WERI-Rb-1 (cell line): ENCODE measurements at regions not wholly inside any gene's neighbourhood (a gene's known extent, or its start where the extent isn't known, plus 50 kb on each side); places are given as distances from the start of the nearest gene placed in this dataset.

Experiments
- DNase-seq: peaks from one replicate; pipeline ENCODE4 v3.0.0-alpha.2; 2020
- H3K27ac ChIP-seq: fragments of 250-450 bp; sonication (Bioruptor Pico); 2 replicates; pipeline ENCODE4 v1.5.1; 2020; ENCODE audit warnings: mild to moderate bottlenecking, moderate library complexity
- H3K27me3 ChIP-seq: fragments of 250-450 bp; sonication (Bioruptor Pico); 2 replicates; pipeline ENCODE4 v1.5.1; 2021; ENCODE audit warnings: mild to moderate bottlenecking, low read depth, moderate library complexity; ENCODE audit not compliant: insufficient read depth, severe bottlenecking
- H3K36me3 ChIP-seq: fragments of 250-450 bp; sonication (Bioruptor Pico); 2 replicates; pipeline ENCODE4 v1.5.1; 2020; ENCODE audit warnings: mild to moderate bottlenecking, moderate library complexity
- H3K4me3 ChIP-seq: 2 replicates; pipeline ENCODE4 v1.5.1; 2011; ENCODE audit warnings: low read depth, mild to moderate bottlenecking, control low read depth, low read length
- H3K9me3 ChIP-seq: fragments of 250-450 bp; sonication (Bioruptor Pico); 2 replicates; pipeline ENCODE4 v1.5.1; 2021; ENCODE audit warnings: mild to moderate bottlenecking, moderate library complexity; ENCODE audit not compliant: severe bottlenecking
- TF ChIP-seq, protein P1 (sequence below): IDR thresholded peaks from 2 replicates; pipeline ENCODE4 v1.5.1; 2011; ENCODE audit warnings: low read depth, mild to moderate bottlenecking, control low read depth, inconsistent platforms, low read length

DNA sequence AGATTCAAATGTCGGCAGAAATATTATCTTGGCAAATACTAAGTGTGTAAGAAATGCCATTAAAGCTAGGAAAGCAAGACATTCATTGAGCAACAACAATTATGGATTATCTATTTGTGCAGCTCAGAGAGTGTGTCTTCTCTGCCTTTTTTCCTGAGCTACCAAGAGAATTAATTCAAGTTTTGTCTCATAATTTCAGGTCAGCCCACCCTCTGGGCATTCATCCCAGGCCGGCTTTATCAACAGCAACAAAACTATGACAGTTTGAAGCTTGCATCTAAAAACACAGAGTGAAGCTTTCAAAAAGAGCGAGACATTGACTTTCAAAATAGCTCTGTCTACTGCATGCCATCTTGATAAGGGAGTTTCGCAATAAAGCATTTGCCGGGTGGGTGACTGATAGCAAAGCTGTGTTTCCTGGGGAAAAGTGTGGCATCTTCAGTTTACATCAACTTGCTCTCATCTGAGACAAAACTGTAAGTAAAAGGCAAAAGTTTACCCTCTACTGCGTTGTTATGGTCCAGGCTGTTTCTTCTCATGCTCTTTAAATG lies 182.4 kb downstream of the IRX1 start:
- TF ChIP-seq, protein P1, sequence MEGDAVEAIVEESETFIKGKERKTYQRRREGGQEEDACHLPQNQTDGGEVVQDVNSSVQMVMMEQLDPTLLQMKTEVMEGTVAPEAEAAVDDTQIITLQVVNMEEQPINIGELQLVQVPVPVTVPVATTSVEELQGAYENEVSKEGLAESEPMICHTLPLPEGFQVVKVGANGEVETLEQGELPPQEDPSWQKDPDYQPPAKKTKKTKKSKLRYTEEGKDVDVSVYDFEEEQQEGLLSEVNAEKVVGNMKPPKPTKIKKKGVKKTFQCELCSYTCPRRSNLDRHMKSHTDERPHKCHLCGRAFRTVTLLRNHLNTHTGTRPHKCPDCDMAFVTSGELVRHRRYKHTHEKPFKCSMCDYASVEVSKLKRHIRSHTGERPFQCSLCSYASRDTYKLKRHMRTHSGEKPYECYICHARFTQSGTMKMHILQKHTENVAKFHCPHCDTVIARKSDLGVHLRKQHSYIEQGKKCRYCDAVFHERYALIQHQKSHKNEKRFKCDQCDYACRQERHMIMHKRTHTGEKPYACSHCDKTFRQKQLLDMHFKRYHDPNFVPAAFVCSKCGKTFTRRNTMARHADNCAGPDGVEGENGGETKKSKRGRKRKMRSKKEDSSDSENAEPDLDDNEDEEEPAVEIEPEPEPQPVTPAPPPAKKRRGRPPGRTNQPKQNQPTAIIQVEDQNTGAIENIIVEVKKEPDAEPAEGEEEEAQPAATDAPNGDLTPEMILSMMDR, result no peak
- H3K36me3 ChIP-seq, result no peaks in the 10 kb centered on the region

DNA sequence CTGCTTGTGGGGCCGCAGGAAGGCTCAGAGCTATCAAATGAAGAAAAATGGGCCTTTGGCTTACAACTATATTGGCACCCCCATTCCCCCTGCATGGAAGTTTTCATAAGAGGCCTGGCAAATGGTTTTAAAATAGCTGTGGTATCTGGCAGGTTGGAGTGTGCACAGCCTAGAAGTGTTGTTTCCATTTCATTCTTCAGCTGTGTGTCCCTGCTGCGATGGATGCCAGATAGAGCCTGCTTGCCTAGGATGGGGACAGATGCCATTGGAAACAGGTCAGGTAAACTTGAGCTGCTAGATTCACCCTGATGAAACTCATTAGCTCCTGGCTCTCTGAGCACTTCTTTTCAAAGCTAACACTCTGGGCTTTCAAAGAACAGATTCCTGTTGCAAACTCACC lies 183.3 kb downstream of the IRX1 start:
- TF ChIP-seq, protein P1, result no peak
- H3K36me3 ChIP-seq, result no peaks in the 10 kb centered on the region
- no peak for DNase-seq
- H3K27me3 ChIP-seq, result peaks cover 50% of the 10 kb centered on the region
- no peaks in the 10 kb centered on the region for H3K9me3 ChIP-seq
- H3K27ac ChIP-seq, result no peak overlapping the region
- no peak overlapping the region for H3K4me3 ChIP-seq

More for the DNA sequence above, 182.4 kb downstream of the IRX1 start:
- Histone ChIP-seq H3K9me3 (no peaks in the 10 kb centered on the region), H3K27ac (no peak overlapping the region), H3K27me3 (peaks cover 41% of the 10 kb centered on the region), H3K4me3 (no peak overlapping the region)
- no peak for DNase-seq

DNA sequence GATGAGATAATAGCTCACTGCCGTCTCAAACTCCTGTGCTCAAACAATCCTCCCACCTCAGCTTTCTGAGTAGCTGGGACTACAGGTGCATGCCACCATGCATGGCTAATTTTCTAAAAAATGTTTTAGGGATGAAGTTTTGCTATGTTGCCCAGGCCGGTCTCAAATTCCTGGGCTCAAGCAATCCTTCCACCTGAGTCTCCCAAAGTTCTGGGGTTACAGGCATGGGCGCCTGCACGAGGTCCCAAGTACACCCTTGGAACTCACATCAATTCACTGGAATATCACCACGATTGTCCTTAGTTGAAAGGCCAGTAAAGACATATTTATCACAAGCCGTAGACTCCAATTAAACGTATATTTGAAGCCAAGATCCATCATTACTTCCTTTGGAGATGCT lies 184.6 kb downstream of the IRX1 start:
- Histone ChIP-seq H3K27ac (no peak overlapping the region), H3K4me3 (no peak overlapping the region), H3K36me3 (no peaks in the 10 kb centered on the region), H3K9me3 (no peaks in the 10 kb centered on the region), H3K27me3 (peaks cover 54% of the 10 kb centered on the region)
- DNase-seq, result no peak
- TF ChIP-seq, protein P1, result no peak

DNA sequence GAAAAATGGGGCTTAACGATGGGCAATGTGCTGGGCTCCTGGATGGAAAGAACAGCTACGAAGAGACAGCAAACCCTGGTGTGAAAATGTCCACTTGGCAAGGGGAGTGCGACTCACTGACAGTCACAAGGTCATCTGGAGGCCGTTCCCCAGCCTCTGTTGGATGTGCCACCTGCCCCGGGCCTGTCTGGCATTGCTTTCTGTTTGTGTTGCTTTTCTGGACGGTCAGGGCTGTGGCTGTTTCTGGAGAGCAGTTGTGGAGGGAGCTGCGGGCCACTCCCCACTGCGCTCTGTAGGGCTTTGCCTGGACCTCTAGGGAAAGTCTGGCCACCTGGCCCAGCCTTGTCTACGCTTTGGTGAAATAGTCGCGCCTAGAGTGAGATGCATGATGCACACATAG lies 185.3 kb downstream of the IRX1 start:
- no peak for DNase-seq
- H3K27ac ChIP-seq, result no peak overlapping the region
- no peaks in the 10 kb centered on the region for H3K9me3 ChIP-seq
- H3K4me3 ChIP-seq, result no peak overlapping the region
- TF ChIP-seq, protein P1, result no peak
- H3K27me3 ChIP-seq, result peaks cover 52% of the 10 kb centered on the region
- H3K36me3 ChIP-seq, result no peaks in the 10 kb centered on the region

DNA sequence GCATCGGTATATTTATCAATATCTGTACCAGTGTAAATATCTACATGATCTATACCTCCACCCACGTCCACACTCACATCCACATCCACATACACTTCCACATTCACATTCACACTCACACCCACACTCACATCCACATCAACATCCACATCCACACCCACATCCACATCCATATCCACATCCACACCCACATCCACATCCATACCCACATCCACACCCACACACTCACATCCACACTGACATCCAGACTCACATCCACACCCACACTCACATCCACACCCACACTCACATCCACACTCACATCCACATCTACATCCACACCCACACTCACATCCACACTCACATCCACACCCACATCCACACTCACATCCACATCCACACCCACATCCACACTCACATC lies 189.2 kb downstream of the IRX1 start:
- H3K27ac ChIP-seq, result no peak overlapping the region
- TF ChIP-seq, protein P1, result no peak
- DNase-seq, result no peak
- H3K27me3 ChIP-seq, result peaks cover 30% of the 10 kb centered on the region
- peaks cover 2% of the 10 kb centered on the region for H3K9me3 ChIP-seq
- H3K4me3 ChIP-seq, result no peak overlapping the region
- H3K36me3 ChIP-seq, result no peaks in the 10 kb centered on the region

DNA sequence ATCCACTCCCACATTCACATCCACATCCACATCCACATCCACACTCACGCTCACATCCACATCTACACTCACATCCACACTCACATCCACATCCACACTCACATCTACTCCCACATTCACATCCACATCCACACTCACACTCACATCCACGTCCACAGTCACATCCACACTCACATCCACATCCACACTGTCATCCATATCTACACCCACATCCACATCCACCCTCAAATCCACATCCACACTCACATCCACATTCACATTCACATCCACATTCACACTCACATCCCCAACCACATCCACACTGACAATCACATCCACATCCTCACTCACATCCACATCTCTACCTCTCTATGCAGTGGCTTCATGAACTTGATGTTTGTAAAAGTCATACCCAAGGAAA lies 190.5 kb downstream of the IRX1 start:
- Histone ChIP-seq H3K9me3 (peaks cover 3% of the 10 kb centered on the region), H3K4me3 (no peak overlapping the region), H3K27ac (no peak overlapping the region), H3K27me3 (peaks cover 30% of the 10 kb centered on the region), H3K36me3 (no peaks in the 10 kb centered on the region)
- TF ChIP-seq, protein P1, result no peak
- DNase-seq, result no peak
